ENCODE measurements at regions not wholly inside any gene's neighbourhood (a gene's known extent, or its start where the extent isn't known, plus 50 kb on each side); places are given as distances from the start of the nearest gene placed in this dataset.

- ChIA-PET POLR2A (ENCODE audit: partially characterized antibody) (no interaction called here), CTCF (ENCODE audit: partially characterized antibody) (interaction anchor here (1.0 to 2.5 kb wide), 4 partner anchors 21 to 184 kb away, joined by 3 to 10 read pairs (median 6); no protein-coding TSS in a partner anchor)
- DNase-seq (ENCODE audit: low read depth in 1 of 2, low spot score in 2 of 2): no peak
- Histone ChIP-seq H2AK5ac (ENCODE audit: low read depth, low read length) (no peak overlapping the region), H4K8ac (ENCODE audit: extremely low read depth, insufficient read depth, low read length) (no peak overlapping the region), H2AFZ (ENCODE audit: low read length) (no peak overlapping the region), H3K79me1 (ENCODE audit: low read depth, low read length) (no peaks in the 10 kb centered on the region; the same call in 1 of the 2 replicates), H3K18ac (ENCODE audit: extremely low read depth, low read length) (no peak overlapping the region), H3K56ac (replicated peaks; ENCODE audit: insufficient read length, low read depth, low read length) (no peak overlapping the region), H3K9me3 (ENCODE audit: insufficient read depth in 2 of 2, low read depth in 1 of 2, low read length in 1 of 2) (no peaks in the 10 kb centered on the region), H2BK15ac (ENCODE audit: low read length) (no peak overlapping the region), H4K20me1 (replicated peaks in 1 of 2; ENCODE audit: control insufficient read depth in 1 of 2, insufficient read depth in 2 of 2, low read length in 2 of 2) (no peaks in the 10 kb centered on the region), H3K23ac (ENCODE audit: insufficient read length) (no peak overlapping the region), H3K4me2 (ENCODE audit: insufficient read depth in 1 of 2, low read depth in 2 of 2, low read length in 2 of 2) (no peak overlapping the region), H3K36me3 (ENCODE audit: control insufficient read depth in 2 of 4, insufficient read depth in 4 of 4, low read length in 3 of 4) (no peaks in the 10 kb centered on the region), H3K23me2 (ENCODE audit: low read depth, low read length) (no peaks in the 10 kb centered on the region), H4K5ac (ENCODE audit: insufficient read length, low read depth, low read length) (no peak overlapping the region), H2BK5ac (ENCODE audit: low read depth, low read length) (no peak overlapping the region), H2BK120ac (replicated peaks; ENCODE audit: low read depth, low read length) (no peak overlapping the region), H3K4ac (replicated peaks; ENCODE audit: insufficient read length, low read depth, low read length) (no peak overlapping the region), H3K4me3 (ENCODE audit: extremely low read depth in 1 of 4, insufficient read depth in 2 of 4, low read depth in 3 of 4, low read length in 4 of 4) (no peak overlapping the region), H3K4me1 (replicated peaks in 1 of 4; ENCODE audit: control insufficient read depth in 3 of 4, insufficient read depth in 4 of 4, low read length in 3 of 4) (no peaks in the 10 kb centered on the region), H3K27ac (ENCODE audit: low read depth, low read length) (no peak overlapping the region), H4K91ac (replicated peaks; ENCODE audit: insufficient read length, low read length) (no peak overlapping the region), H2BK12ac (ENCODE audit: low read depth, low read length) (no peak overlapping the region), H3K14ac (ENCODE audit: insufficient read length) (no peak overlapping the region), H3K79me2 (ENCODE audit: control insufficient read depth in 1 of 2, insufficient read depth in 2 of 2, low read length in 2 of 2) (no peaks in the 10 kb centered on the region), H3K27me3 (replicated peaks in 1 of 4; ENCODE audit: control insufficient read depth in 3 of 4, extremely low read depth in 1 of 4, insufficient read depth in 3 of 4, low read length in 3 of 4) (no peaks in the 10 kb centered on the region), H3K9ac (replicated peaks in 1 of 4; ENCODE audit: extremely low read depth in 1 of 4, low read depth in 3 of 4, low read length in 3 of 4) (no peak overlapping the region), H2BK20ac (ENCODE audit: low read length) (no peak overlapping the region)
- whole genome bisulfite sequencing, 2 experiments (ENCODE audit: extremely low coverage in 1 of 2, insufficient coverage in 1 of 2, insufficient read length in 1 of 2, insufficient replicate concordance in 2 of 2, low coverage in 1 of 2, low lambda C conversion rate in 2 of 2, missing lambda C conversion rate in 1 of 2): 83% methylated on average over 1 of the region's 1 CpG; no CpG with 5 or more reads in 1 of the 2 experiments
- no peak for TF ChIP-seq CREB1 (IDR thresholded peaks at IDR 0.05)
- TF ChIP-seq, protein P1, sequence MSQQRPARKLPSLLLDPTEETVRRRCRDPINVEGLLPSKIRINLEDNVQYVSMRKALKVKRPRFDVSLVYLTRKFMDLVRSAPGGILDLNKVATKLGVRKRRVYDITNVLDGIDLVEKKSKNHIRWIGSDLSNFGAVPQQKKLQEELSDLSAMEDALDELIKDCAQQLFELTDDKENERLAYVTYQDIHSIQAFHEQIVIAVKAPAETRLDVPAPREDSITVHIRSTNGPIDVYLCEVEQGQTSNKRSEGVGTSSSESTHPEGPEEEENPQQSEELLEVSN (IDR thresholded peaks at IDR 0.05): no peak
- FAIRE-seq: no peak
Observed at GRCh38 chr11:34770111-34770510, 146.1 kb downstream of the APIP start.

Data from H1 (cell line).